ENCODE measurements at regions not wholly inside any gene's neighbourhood (a gene's known extent, or its start where the extent isn't known, plus 50 kb on each side); places are given as distances from the start of the nearest gene placed in this dataset.
A peak's percentile ranks its signal among the peaks of the same experiment; 100 is the strongest.
"Not testable (repeated sequence)": the region's sequence is repeated elsewhere in the genome, so short reads cannot be mapped to it uniquely, and the experiment has no call there.

DNA sequence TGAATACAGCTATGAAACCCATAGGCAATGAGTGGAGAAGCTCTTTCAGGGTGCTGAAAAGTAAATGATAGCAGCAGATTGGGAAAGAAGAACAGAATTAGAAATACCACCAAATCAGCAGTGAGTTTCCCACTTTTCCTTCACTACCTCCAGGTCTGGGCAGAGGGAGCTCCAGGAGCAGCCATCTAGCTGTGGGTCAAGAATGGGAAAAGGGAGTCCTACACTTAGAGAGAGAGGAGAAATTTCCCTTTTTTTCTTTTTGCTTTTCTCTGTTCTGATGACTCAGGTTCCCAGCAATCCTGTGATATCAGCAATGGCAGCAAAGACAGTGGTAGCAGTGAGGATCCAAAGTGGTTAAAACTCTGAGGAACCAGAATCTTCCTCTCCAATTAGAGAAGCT, 263.9 kb downstream of the NXPE2 start:
- ATAC-seq: no peak

DNA sequence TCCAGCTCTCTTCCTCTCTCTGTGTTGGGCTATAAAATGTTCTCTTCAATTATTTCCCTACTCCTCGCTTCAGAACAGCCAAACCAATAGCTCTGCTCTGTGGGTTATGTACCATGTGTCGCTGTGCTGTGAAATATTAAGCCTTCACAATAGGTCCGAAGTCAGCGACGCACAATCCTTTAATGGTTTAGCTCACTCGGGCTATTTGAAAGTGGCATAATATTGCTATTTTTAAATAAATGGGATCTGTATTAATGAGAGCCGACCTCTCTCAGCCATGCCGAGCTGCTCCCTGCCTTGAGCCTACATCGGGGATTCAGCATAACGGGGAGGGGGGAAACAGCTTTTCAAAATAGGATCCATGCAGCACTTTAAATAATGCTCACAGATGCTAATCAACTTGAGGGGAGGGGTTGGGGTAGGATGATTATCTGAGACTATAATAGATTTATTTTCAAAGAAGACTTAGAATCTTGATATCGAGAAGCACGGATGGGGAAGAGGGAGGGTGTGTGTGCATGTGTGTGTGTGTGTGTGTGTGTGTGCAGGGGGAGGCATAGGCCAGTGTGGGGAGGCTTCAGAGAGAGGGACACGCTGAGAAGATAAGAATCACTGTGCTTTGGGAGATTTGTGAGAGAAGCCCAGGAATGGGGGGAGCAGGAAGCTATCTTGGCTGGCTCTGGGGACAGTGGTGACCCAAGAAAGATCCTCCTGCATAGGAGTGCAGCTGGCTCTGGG, 271.5 kb downstream of the NXPE2 start:
- ATAC-seq: no peak

GRCh38 chr11:114953039-114953438, 274.7 kb downstream of the NXPE2 start:
- no peak for ATAC-seq

DNA sequence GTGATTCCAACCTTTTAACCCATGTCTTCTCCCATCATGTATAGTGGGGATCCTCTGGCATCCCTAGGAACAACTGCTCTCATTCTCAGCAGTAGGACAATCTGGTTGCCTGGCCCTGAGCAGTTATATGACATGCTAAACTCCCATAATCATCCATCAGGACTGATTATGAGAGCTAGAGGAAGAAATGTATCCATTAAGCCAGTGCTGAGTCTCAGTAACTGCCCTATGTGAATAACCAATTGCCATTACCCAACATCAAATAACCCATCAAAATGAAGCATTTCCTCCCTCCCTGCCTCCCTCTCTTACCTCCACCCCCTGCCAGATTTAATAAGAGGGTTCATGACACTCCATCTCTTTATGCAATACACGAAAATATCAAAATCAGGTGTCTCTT, 277.6 kb downstream of the NXPE2 start:
- no peak for ATAC-seq

GRCh38 chr11:114956566-114956965, 278.2 kb downstream of the NXPE2 start:
- ATAC-seq: no peak

- ATAC-seq: no peak
Observed at GRCh38 chr11:114959953-114960505, 281.7 kb downstream of the NXPE2 start.

DNA sequence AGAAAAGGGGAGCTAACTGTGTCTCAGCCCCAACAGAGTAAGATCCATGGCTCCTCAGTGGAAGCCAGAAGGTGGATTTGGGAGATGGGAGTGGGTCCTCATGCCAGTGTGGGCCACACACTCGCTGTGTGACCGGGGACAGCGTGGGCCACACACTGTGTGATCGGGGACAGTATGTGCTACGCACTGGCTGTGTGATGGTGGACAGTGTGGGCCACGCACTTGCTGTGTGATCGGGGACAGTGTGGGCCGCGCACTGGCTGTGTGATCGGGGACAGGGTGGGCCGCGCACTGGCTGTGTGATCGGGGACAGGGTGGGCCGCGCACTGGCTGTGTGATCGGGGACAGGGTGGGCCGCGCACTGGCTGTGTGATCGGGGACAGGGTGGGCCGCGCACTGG, 282.5 kb downstream of the NXPE2 start:
- not testable (repeated sequence) for ATAC-seq

DNA sequence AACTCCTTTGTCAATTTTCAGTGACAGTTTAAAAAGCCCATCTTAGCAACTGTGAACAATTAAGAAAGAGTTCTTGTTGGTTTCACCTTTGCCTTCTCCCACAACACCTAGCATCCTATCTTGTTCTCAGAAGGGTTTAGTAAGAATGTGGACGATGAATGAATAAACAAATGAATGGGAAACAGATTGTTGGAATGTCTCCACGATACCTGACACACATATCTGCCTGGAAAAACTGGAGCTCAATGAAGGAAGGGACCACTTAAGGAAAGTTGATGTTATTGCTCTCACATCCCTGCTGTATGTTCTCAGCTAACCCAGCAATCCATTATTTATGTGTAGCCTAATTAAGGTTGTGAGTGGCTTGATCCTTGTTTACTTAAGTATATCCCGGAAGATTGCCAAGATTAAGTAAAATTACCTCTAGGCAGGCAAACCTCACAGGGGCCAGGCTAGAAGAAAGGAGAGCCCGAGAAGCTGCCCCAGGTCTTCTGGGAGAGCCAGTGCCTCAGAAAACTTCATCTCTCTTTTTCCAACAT, 286.4 kb downstream of the NXPE2 start:
- no peak for ATAC-seq

DNA sequence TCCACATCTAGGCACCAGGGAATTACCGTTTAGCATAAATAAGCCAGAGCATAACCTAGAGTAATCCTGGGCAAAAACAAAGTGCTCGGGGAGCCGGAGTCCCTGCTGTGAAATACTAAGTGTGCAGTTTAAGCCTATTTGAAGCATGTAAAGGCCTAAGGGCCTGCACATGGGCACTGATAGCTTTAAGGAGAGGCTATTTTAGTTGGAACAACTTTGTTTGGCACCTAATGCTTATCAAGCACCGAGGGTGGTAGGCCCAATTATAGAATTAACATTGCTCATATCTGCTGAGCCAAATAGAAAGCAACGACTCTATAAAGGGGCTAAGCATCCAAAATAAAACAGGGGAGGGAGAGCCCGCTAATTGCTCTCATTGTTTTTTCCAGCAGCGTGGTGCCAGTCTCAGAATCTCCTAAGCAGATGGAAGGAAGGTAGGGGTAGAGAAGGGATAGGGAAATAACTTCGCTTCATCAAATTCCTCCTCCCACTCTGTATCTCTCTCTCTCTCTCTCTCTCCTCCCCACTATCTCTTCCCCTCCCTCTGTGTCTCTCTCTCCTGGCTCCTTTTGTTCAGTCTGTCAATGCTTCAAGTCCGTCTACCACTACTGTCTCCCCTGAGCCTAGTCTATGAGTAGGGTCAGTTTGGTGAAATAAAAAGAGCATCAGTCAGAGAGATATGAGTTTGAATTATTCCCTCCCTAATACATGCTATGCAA, 292.8 kb downstream of the NXPE2 start:
- ATAC-seq: no peak

- no peak for ATAC-seq
Observed at GRCh38 chr11:114972105-114972504, 293.8 kb downstream of the NXPE2 start.

DNA sequence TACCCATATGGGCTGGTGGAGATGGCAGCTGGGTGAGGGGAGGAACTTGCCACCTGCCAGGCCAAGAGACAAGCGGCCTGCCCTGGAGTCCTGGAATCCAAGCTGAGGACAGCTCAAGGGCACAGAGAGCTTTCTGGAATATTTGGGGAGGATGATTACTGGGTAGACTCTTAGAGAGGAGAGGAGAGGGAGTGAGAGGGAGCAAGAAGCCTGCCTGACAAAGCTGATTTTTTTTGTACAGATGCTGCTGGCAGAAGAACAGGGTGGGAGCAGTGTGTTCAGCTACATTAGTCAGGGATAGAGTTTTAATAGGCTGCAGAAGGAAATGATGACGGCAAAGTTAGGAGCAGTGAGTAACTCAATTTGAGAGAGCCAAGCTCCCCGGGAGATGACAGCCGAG, 299.3 kb downstream of the NXPE2 start:
- ATAC-seq: no peak

- ATAC-seq: no peak
Observed at GRCh38 chr11:114982141-114982540, 303.8 kb downstream of the NXPE2 start.

DNA sequence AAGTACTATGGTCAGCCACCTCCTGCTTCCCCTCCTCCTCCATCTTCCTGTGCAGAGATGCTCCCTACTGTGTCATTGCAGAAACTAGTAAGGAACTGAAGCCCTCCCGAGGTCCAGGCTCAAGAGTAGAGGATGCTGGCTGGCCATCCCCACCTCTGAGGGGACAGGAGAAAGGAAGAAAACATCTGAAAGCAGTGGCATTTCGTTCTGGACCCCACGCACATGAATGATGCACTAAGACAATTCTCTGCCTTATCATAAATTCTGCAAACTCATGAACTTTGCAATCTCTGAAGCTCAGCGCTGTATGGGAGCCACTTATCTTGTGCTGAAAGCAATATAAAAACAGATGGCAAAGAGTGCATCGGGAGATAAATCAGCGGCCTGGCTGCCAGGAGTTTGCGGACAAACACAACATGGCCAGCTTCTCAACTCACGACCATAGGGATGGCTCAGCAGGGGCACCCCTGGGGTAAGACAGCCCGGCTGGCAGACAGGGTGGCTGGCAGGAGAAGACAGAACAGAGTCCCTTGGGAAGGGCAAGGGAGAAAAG, 306.4 kb downstream of the NXPE2 start:
- no peak for ATAC-seq

- no peak for ATAC-seq
Observed at GRCh38 chr11:114986365-114986764, 308.0 kb downstream of the NXPE2 start.

GRCh38 chr11:114987186-114987760, 308.9 kb downstream of the NXPE2 start:
- ATAC-seq: peak; percentile 87

GRCh38 chr11:114988644-114989043, 310.3 kb downstream of the NXPE2 start:
- no peak for ATAC-seq

GRCh38 chr11:114989536-114989935, 311.2 kb downstream of the NXPE2 start:
- ATAC-seq: no peak

- ATAC-seq: no peak
Observed at GRCh38 chr11:115005663-115006062, 327.3 kb downstream of the NXPE2 start.

DNA sequence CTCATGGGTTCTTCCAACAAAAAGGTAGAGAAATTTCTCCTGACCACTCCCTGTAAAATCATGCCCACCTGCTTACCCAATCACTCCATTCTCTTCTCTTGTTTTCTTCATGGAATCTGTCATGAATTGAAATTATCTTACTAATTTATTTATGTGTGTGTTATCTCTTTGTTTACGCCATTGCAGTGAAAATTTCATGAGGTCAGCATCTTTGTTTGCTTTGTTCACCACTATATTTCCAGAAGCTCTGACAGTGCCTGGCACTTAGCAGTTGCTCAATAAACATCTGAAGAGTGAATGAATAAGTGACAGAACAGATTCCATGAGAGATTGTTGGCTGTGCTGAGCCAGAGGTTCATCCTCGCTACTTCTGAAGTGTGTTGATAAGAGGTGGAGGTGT, 329.5 kb downstream of the NXPE2 start:
- ATAC-seq: no peak

DNA sequence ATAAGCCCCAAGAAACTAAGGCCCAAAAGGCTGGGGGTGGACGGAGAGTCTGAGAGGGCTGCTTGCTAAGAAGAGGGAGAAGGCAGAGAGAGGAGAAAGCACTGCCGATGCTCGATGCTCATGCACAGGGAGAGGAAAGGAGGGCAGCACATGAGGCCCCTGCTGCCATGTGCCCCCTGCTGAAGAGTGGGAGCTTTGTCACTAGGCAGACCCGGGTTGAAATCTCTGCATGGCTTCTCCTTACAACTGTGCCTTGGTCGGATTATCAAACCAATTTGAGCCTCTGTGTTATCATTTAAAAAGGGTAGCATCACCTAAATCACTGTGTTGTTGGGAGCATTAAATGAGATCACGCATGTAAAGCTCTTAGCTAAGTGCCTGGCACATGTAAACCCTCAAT, 330.5 kb downstream of the NXPE2 start:
- no peak for ATAC-seq

DNA sequence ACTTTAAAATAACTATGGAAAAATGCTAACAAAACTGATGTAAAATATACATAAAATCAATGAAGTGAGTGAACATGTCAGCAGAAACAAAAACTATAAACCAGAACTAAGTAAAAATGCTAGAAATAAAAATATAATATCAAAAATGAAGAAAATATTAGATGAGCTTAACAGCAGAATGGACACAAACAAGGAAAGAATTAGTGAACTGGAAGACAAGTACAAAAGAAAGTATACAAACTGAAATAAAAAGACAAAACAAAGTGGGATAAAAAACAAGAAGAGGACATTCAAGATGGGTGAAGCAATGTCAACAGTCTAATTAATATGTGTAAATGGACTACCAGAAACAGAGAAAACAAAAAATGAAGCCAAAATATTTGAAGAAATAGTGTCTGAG, 339.2 kb downstream of the NXPE2 start:
- no peak for ATAC-seq

DNA sequence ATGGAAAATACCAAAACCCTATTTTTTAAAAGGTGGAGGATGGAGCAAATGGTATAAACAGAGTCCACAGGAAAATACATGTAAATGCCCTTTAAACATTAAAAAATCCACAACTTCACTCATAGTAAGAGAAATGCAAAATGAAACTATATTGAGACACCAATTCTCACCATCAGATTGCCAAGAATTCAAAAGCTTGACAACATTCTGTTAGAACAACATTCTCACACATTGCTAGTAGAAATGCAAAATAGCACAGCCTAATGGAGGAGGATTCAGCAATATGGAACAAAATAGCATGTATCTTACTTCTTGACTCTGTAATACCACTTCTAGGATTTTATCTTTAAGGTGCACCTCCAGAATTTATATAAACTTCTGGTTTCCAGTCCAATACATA, 351.8 kb downstream of the NXPE2 start:
- ATAC-seq: no peak
